GM12872 (cell line): ENCODE measurements at regions not wholly inside any gene's neighbourhood (a gene's known extent, or its start where the extent isn't known, plus 50 kb on each side); places are given as distances from the start of the nearest gene placed in this dataset.

Experiments
- TF ChIP-seq, protein P1 (sequence below): IDR thresholded peaks from 3 replicates; pipeline ENCODE4 v1.5.1; 2011; ENCODE audit warnings: low read depth, mild to moderate bottlenecking, low read length, moderate library complexity; ENCODE audit not compliant: insufficient read depth

DNA sequence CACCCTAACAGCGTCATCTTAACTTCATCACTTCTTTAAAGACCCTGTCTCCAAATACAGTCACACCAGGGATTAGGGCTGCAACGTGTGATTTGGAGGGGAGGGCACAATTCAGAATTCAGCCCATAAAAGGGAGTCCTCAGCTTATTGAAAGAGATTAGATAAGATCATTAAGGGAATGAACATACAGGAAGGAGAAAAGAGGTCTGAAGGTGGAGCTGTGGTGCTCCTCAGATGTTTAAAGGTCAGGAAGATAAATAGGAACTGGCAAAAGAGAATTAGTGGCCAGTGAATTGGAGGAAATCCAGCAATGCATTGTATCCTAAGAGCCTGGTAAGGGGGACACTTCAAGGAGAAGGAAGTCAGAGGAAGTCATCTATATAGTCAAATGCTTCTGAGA is 113.5 kb downstream of the PROX1 start:
- TF ChIP-seq, protein P1, sequence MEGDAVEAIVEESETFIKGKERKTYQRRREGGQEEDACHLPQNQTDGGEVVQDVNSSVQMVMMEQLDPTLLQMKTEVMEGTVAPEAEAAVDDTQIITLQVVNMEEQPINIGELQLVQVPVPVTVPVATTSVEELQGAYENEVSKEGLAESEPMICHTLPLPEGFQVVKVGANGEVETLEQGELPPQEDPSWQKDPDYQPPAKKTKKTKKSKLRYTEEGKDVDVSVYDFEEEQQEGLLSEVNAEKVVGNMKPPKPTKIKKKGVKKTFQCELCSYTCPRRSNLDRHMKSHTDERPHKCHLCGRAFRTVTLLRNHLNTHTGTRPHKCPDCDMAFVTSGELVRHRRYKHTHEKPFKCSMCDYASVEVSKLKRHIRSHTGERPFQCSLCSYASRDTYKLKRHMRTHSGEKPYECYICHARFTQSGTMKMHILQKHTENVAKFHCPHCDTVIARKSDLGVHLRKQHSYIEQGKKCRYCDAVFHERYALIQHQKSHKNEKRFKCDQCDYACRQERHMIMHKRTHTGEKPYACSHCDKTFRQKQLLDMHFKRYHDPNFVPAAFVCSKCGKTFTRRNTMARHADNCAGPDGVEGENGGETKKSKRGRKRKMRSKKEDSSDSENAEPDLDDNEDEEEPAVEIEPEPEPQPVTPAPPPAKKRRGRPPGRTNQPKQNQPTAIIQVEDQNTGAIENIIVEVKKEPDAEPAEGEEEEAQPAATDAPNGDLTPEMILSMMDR: no peak

DNA sequence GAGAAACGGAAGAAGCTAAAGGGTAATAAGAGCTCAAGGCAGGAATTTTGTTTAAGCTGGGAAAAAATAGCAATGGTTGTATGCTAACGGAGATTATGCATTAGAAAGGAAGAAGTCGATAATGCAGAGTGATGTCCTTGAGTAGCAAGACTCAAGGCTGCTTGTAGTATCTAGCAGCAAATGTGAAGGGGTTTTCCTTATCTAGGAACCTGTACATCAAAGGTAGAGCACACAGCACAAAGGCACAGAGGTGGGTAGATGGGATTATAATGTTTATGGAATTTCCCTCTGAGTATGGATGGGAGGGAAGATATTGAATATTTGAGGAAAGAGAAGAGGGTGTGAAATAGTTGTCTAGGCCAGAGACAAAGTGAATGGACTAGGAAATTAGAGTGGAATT is 114.1 kb downstream of the PROX1 start:
- TF ChIP-seq, protein P1: no peak

DNA sequence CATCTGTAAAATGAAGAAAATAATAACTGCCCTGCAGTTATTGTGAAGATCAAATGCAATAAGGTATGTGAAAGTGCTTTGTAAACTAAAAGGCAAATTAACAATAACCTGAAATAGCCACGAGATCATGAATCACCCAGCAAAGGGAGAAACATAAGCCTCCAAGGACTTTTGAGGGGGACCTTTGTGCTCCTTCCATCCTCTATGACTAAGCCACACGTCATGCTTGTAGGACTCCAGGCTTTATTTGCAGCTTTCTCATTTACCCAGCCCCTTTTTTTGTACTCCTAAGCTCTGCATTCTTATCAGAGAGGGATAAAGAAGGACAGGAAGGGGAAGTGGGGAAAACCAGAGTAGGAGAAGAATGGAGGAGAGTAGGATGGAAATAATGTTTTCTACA is 115.1 kb downstream of the PROX1 start:
- TF ChIP-seq, protein P1: no peak

DNA sequence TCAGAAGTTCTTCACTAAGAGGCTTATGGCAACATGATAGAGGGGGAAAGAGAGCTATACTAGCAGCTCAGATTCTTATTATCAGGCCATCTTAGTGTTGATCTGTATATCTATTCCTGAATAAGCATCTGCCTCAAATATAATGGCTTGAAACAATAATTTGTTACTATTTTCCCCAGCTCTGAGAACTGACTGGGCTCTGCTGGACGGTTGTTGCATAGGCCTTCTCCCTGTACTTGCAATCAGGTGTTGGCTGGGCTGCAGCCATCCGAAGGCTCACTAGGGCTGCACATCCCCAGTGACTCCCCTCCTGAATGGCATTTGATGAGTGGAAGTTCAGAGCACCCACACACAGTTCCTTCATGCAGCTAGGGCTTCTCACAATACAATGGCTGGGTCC is 116.0 kb downstream of the PROX1 start:
- TF ChIP-seq, protein P1: no peak

DNA sequence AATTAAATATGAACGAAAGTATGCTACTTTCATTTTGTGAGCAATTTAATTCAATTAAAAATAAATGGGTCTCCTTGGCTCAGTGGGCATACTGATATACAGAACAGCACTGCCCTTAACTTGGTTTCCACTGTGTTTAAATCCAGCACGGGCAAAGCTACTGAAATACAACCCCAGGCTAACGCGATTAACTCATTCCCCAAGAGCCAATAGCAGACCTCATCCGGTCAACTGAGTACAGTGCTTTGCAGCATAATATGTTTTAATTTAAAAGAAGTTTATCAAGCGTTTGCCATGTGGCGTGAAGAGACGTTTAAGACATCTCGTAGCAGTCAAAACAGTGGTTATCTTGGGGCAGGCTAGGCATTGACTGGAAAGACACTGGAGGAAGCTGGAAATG is 118.6 kb downstream of the PROX1 start:
- TF ChIP-seq, protein P1: no peak

DNA sequence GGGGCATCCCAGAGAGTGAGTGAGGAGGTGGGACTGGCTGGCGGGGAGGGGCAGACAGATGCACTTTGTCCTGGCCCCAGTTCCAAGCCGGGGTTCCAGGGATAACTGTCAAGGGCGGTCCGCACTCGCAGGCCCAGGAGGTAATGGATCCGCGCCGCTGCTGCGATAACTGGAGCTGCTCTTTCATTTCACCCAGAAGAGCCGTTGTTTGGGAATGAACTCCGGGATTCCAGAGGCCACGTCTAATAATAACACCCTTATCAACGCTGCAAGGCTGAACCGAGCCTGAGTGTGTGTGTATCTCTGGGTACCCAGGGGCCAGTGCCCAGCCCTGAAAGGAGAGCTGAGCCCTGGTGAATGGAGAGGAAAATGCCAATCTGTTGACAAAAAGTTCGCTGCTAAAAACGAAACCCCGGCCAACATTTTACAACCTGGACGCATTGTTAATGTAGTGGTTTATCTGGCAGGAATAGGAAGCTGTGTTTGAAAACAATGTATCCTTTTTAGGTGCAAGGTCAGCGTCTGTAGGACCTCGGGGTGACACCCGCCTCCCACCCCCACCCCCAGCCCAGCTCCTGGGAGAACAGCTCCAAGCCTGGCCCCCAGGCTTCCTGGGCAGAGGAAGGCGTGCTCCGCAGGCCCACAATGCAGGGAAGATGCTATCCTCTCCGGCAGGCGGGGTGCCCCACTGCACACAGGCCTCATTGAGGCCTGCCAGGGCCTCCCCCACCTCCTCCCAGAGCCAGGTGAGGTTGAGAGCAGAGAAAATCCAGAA is 119.7 kb downstream of the PROX1 start:
- TF ChIP-seq, protein P1: no peak

DNA sequence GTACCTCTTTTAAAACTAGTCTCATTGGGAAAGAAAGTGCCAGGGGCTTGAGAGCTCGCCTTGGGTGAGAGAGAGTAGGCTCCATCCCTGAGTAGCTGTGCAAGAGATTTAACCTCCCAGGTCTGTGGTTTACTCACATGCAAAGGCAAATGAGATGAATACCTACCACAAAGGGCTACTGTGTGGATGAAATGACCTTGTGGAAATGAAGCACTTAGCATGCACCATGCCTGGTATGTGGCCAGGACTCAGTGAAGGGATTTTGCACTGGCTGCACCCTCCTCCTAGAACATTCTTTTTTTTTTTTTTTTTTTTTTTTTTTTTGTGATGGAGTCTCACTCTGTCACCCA is 120.3 kb downstream of the PROX1 start:
- TF ChIP-seq, protein P1: no peak
